Head of caudate nucleus (tissue), 42 donors: ENCODE measurements at regions not wholly inside any gene's neighbourhood (a gene's known extent, or its start where the extent isn't known, plus 50 kb on each side); places are given as distances from the start of the nearest gene placed in this dataset.

Source experiments
- DNase-seq, 42 donors: peaks; one replicate each; pipeline versions ENCODE4 v3.0.0 to v3.0.0-alpha.2; 2020 to 2021; ENCODE audit warnings: mixed read lengths in 7 of 42
- intact Hi-C: fragments of 100-400 bp; cut with DNase I; formaldehyde crosslinking; loops from one replicate; pipeline ENCODE4 v1.15.0; 2022

- intact Hi-C loops: no loop called here
- no peak for DNase-seq
These were observed 731.5 kb upstream of the FZD8 start for GRCh38 chr10:36373424-36374096.

GRCh38 chr10:36367362-36367761, 725.3 kb upstream of the FZD8 start:
- intact Hi-C loops: no loop called here
- no peak for DNase-seq

GRCh38 chr10:36366843-36367242, 724.7 kb upstream of the FZD8 start:
- intact Hi-C loops: no loop called here

GRCh38 chr10:36366065-36366464, 724.0 kb upstream of the FZD8 start:
- intact Hi-C loops: no loop called here
- no peak for DNase-seq

More at GRCh38 chr10:36366843-36367242, 724.7 kb upstream of the FZD8 start:
- DNase-seq: no peak

GRCh38 chr10:36362257-36362656, 720.2 kb upstream of the FZD8 start:
- intact Hi-C loops: no loop called here
- DNase-seq: no peak

GRCh38 chr10:36358736-36359135, 716.6 kb upstream of the FZD8 start:
- no peak for DNase-seq
- intact Hi-C loops: no loop called here

- no peak for DNase-seq
- intact Hi-C loops: no loop called here
These were observed 712.5 kb upstream of the FZD8 start for GRCh38 chr10:36354633-36355032.

GRCh38 chr10:36351159-36351558, 709.1 kb upstream of the FZD8 start:
- intact Hi-C loops: no loop called here
- no peak for DNase-seq

GRCh38 chr10:36349445-36350078, 707.5 kb upstream of the FZD8 start:
- intact Hi-C loops: no loop called here
- DNase-seq: peak in 6 of 42 donors; percentile 2 to 45 (median 16)

- DNase-seq: peak in 4 of 42 donors; percentile 6 to 45 (median 14)
- intact Hi-C loops: no loop called here
These were observed 703.7 kb upstream of the FZD8 start for GRCh38 chr10:36345807-36346206.

GRCh38 chr10:36345175-36345533, 703.1 kb upstream of the FZD8 start:
- no peak for DNase-seq
- intact Hi-C loops: no loop called here

- DNase-seq: peak in 3 of 42 donors; percentile 26 to 41 (median 31)
- intact Hi-C loops: no loop called here
These were observed 702.4 kb upstream of the FZD8 start for GRCh38 chr10:36344240-36345174.

- intact Hi-C loops: no loop called here
- no peak for DNase-seq
These were observed 700.7 kb upstream of the FZD8 start for GRCh38 chr10:36342781-36343180.

- no peak for DNase-seq
- intact Hi-C loops: no loop called here
These were observed 699.4 kb upstream of the FZD8 start for GRCh38 chr10:36341471-36341870.

- DNase-seq: no peak
- intact Hi-C loops: no loop called here
These were observed 694.2 kb upstream of the FZD8 start for GRCh38 chr10:36336315-36336714.

GRCh38 chr10:36333446-36333845, 691.4 kb upstream of the FZD8 start:
- DNase-seq: no peak
- intact Hi-C loops: no loop called here

- intact Hi-C loops: no loop called here
- DNase-seq: no peak
These were observed 690.8 kb upstream of the FZD8 start for GRCh38 chr10:36332926-36333325.

GRCh38 chr10:36331121-36331520, 689.0 kb upstream of the FZD8 start:
- intact Hi-C loops: no loop called here
- DNase-seq: no peak

- no peak for DNase-seq
- intact Hi-C loops: no loop called here
These were observed 683.7 kb upstream of the FZD8 start for GRCh38 chr10:36325815-36326214.

GRCh38 chr10:36324831-36325230, 682.7 kb upstream of the FZD8 start:
- intact Hi-C loops: no loop called here
- no peak for DNase-seq
